ENCODE measurements at regions not wholly inside any gene's neighbourhood (a gene's known extent, or its start where the extent isn't known, plus 50 kb on each side); places are given as distances from the start of the nearest gene placed in this dataset.

DNA sequence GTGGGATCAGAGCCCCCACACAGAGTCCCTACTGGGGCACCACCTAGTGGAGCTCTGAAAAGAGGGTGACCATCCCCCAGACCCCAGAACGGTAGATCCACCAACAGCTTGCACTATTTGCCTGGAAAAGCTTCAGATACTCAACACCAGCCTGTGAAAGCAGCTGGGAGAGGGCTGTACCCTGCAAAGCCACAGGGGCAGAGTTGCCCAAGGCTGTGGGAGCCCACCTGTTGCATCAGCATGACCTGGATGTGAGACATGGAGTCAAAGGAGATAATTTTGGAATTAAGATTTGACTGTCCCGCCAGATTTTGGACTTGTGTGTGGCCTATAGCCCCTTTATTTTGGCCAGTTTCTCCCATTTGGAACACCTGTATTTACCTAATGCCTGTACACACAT, 260.4 kb downstream of the TBX18 start:
- POLR2A ChIA-PET = no interaction called here
- CTCF ChIA-PET = no interaction called here
- TF ChIP-seq CTCF (IDR thresholded peaks at IDR 0.05; ENCODE audit: insufficient read depth, low read depth, low read length) = no peak
- Histone ChIP-seq H3K36me3 (ENCODE audit: control insufficient read depth, insufficient read depth, low read length) (no peaks in the 10 kb centered on the region), H3K4me3 (ENCODE audit: low read depth, low read length) (no peak overlapping the region), H3K27me3 (ENCODE audit: control insufficient read depth, insufficient read depth, low read length) (no peaks in the 10 kb centered on the region)
- DNase-seq (ENCODE audit: low read depth) = no peak

GRCh38 chr6:84501315-84501714, 263.1 kb downstream of the TBX18 start:
- Histone ChIP-seq H3K4me3 (ENCODE audit: low read depth, low read length) (no peak overlapping the region), H3K36me3 (ENCODE audit: control insufficient read depth, insufficient read depth, low read length) (no peaks in the 10 kb centered on the region), H3K27me3 (ENCODE audit: control insufficient read depth, insufficient read depth, low read length) (no peaks in the 10 kb centered on the region)
- POLR2A ChIA-PET = no interaction called here
- CTCF ChIA-PET = interaction anchor here (0.8 kb wide), 1 partner anchor 13 kb away, joined by 4 read pairs; no protein-coding TSS in a partner anchor
- no peak for DNase-seq (ENCODE audit: low read depth)
- no peak for TF ChIP-seq CTCF (IDR thresholded peaks at IDR 0.05; ENCODE audit: insufficient read depth, low read depth, low read length)

DNA sequence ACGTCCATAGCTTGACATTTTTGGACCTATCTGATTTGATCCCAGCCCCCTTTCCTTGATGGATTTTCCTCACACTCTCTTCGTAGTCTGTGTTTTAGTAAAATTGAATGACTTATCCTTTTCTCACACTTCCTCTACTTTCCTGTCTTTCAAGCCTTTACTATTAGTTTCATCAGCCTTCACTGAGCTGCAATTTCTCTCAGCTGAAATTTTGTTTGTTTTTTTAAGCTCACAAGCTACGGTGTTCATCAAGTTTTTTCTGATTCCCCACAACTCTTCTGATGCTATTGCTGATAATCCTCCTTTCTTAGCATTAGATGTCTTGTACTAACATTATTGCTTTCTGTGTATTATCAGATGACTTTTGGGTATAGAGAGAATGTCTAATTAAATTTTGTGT, 263.7 kb downstream of the TBX18 start:
- no peak for DNase-seq (ENCODE audit: low read depth)
- no peak overlapping the region for H3K4me3 ChIP-seq (ENCODE audit: low read depth, low read length)
- H3K27me3 ChIP-seq (ENCODE audit: control insufficient read depth, insufficient read depth, low read length) = no peaks in the 10 kb centered on the region
- no peak for TF ChIP-seq CTCF (IDR thresholded peaks at IDR 0.05; ENCODE audit: insufficient read depth, low read depth, low read length)
- CTCF ChIA-PET = no interaction called here
- H3K36me3 ChIP-seq (ENCODE audit: control insufficient read depth, insufficient read depth, low read length) = no peaks in the 10 kb centered on the region
- POLR2A ChIA-PET = no interaction called here

GRCh38 chr6:84498905-84499304, 265.5 kb downstream of the TBX18 start:
- ChIA-PET CTCF (no interaction called here), POLR2A (no interaction called here)
- DNase-seq (ENCODE audit: low read depth) = no peak
- H3K27me3 ChIP-seq (ENCODE audit: control insufficient read depth, insufficient read depth, low read length) = no peaks in the 10 kb centered on the region
- no peak for TF ChIP-seq CTCF (IDR thresholded peaks at IDR 0.05; ENCODE audit: insufficient read depth, low read depth, low read length)
- no peaks in the 10 kb centered on the region for H3K36me3 ChIP-seq (ENCODE audit: control insufficient read depth, insufficient read depth, low read length)
- H3K4me3 ChIP-seq (ENCODE audit: low read depth, low read length) = no peak overlapping the region

- Histone ChIP-seq H3K4me3 (ENCODE audit: low read depth, low read length) (no peak overlapping the region), H3K27me3 (ENCODE audit: control insufficient read depth, insufficient read depth, low read length) (no peaks in the 10 kb centered on the region), H3K36me3 (ENCODE audit: control insufficient read depth, insufficient read depth, low read length) (no peaks in the 10 kb centered on the region)
- POLR2A ChIA-PET = interaction anchor here (0.6 kb wide), 1 partner anchor 611 kb away, joined by 3 read pairs; no protein-coding TSS in a partner anchor
- no peak for TF ChIP-seq CTCF (IDR thresholded peaks at IDR 0.05; ENCODE audit: insufficient read depth, low read depth, low read length)
- CTCF ChIA-PET = interaction anchor here (0.6 to 1.1 kb wide), 4 partner anchors 13 to 1425 kb away, joined by 3 read pairs; no protein-coding TSS in a partner anchor
- no peak for DNase-seq (ENCODE audit: low read depth)
Measured at GRCh38 chr6:84492241-84493165, 265.1 kb upstream of the CEP162 start.

All from BJ (cell line).